ENCODE measurements at regions not wholly inside any gene's neighbourhood (a gene's known extent, or its start where the extent isn't known, plus 50 kb on each side); places are given as distances from the start of the nearest gene placed in this dataset.

DNA sequence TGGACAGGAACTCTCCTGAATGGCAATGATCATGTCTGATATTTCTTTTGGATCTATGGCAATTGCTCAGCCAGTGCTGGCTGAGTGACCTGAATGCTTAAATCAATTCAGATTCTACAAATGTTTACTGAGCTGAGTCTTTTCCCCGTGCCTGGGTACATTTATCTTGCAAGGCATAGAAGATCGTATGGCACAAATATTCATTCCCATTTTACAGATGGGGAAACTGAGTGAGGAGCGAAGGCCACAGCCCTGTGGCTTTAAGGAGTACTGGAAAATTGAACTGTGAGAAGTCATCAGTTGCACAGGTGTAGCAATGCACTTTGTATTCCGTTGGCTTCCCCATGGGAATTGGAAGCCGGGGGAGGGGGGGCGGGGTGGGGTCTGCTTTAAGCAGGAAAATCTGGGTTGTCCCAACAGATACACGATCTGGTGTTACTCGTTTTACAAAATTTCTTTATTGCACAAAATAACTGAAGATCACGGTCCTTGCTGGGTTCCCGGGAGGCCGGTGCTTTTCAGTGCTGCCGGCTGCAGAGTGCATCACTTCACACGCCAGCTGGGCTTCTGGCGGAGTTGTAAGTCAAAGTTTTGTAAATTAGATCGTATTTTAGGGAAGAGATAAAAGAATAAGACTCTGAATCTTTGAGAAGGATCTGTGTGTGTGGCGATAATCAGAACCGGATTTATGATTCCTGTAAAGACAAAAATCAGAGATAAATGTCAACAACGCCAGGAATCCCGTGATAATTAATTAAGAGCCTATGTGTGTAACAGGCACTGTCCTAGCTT lies 75.0 kb upstream of the MAP1LC3B2 start:
- DNase-seq (ENCODE audit: low read depth), result no peak

DNA sequence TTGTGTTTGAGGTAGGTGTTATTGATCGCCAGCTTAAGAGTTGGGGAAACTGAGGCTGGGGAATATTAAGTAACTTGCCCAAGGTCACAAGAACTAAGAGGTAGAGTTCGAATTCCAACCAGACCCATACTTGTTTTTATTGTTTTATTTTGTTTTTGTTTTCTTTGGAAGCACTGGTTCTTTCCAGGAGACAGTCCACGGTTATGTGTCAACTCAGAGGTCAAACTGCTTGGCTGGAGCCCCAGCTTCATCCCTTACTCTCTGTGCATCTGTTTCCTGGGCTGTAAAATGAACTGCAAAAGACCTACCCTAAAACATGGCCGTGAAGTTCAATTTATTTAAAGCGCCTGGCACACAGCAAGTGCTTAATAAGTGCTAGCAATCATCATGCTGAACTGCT lies 74.4 kb upstream of the MAP1LC3B2 start:
- no peak for DNase-seq (ENCODE audit: low read depth)

DNA sequence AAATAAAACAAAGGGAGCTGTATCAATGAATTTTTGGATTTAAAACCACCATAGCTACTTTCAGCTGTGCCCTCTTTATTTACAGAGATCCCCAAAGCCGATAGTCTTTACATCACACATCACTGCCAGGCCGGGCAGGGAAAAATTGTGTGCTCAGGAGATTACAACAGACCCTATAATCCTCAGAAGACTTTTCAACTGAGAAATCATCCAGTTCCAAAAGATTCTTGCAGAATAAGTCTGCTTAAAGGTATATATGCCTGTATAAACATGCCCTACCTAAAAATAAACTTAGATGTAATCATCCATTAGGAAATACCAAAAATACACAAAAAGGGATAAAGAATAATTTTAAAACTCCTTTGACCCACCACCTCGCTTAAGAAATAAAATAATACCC lies 70.1 kb upstream of the MAP1LC3B2 start:
- DNase-seq (ENCODE audit: low read depth), result no peak

- no peak for DNase-seq (ENCODE audit: low read depth)
Measured at GRCh38 chr12:116490471-116490870, 68.7 kb upstream of the MAP1LC3B2 start.

- peak; percentile 42 for DNase-seq (ENCODE audit: low read depth)
Measured at GRCh38 chr12:116492703-116493324, 66.4 kb upstream of the MAP1LC3B2 start.

DNA sequence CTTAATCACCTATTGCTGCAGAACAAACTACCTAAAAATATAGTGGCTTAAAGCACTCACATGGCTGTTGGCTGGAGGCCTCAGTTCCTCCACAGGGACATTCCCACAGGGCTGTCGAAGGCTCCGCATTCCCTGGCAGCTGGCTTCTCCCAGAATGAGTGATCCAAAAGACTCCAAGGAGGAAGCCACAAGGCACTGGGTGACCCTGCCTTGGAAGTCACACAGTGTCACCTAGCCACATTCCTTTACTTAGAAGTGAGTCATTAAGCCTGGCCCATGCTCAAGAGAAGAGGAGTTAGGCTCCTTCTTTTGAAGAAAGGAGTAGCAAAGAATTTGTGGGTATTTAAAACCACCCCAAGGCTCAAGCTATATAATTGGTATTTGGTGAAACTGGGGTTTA lies 63.9 kb upstream of the MAP1LC3B2 start:
- DNase-seq (ENCODE audit: low read depth), result peak; percentile 47

- DNase-seq (ENCODE audit: low read depth), result no peak
Measured at GRCh38 chr12:116497051-116497591, 62.1 kb upstream of the MAP1LC3B2 start.

GRCh38 chr12:116498471-116498870 lies 60.7 kb upstream of the MAP1LC3B2 start:
- peak; percentile 85 for DNase-seq (ENCODE audit: low read depth)

DNA sequence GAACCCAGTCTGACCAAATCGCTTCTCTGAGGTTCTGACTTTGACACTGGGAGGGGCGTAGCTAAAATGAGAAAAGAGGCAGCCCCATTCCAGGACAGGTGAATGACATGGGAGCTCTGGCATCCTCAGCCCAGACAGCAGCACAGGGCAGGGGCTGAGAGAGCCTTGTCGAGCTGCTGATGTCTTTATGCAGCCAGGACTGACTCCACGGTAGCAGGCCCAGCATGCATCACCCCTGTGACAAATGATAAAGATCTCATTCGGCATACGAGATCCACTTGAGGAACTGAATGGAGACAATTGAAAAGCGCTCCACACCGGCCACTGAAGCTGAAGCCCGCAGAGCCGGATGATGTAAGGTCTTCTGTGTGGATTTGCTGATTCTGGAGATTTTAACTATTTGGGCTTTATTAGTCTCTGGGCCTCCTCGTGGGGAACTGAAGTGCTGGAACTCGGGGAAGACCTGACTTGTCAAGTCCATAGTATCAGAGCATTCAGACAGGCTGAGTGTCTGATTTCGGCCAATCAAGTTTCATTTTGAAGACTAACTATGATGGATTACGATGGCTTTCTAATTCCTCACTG lies 56.9 kb upstream of the MAP1LC3B2 start:
- DNase-seq (ENCODE audit: low read depth), result no peak

DNA sequence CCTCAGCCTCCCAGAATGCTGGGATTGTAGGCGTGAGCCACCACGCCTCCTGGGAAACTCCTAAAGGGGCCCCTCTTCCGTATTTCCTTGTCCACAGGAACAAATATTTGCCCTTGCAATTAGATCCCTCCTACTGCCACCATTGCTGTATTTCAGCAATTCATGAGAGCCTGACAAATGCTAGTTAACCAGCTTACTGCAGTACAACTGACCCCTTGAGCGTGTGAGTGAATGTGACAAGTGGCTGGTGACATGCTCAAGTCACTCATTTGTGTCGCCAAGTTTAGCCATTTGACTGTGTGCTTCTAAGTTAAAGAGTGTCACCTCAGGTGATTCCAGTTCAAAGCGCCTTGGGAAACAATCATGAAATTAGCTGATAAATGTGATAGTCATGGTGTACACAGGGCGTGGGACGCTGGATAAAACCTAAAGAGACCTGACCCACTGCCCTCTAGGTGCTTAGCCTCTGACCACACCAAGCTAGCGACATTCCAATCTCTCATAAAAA lies 56.1 kb upstream of the MAP1LC3B2 start:
- no peak for DNase-seq (ENCODE audit: low read depth)

GRCh38 chr12:116504438-116504837 lies 54.7 kb upstream of the MAP1LC3B2 start:
- DNase-seq (ENCODE audit: low read depth), result no peak

DNA sequence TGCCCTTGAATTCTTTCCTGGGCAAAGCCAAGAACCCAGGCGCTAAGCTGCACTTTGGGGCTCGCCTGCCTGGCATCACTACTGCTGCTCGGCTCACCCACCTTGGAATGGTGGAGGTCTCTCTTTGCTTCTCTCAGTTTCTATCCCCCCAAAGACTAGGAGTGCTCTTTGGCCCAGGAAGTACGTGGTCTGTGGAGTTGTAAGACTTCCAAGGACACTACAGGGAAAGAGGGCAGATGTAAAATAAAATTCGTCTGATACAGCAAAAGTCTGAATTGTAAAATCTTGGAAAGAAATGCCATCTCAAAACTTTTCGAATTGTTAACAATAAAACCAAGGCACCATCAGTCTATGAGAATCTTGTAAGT lies 52.5 kb upstream of the MAP1LC3B2 start:
- no peak for DNase-seq (ENCODE audit: low read depth)

GRCh38 chr12:116508145-116509121 lies 50.7 kb upstream of the MAP1LC3B2 start:
- no peak for DNase-seq (ENCODE audit: low read depth)
